ENCODE measurements at regions not wholly inside any gene's neighbourhood (a gene's known extent, or its start where the extent isn't known, plus 50 kb on each side); places are given as distances from the start of the nearest gene placed in this dataset.

GRCh38 chr5:167892352-167893115 is 398.9 kb upstream of the WWC1 start:
- 74 to 85% (median 78%) methylated on average over 3 of the region's 3 CpGs for WGBS, 4 donors
- H3K27me3 ChIP-seq = no peaks in the 10 kb centered on the region
- no peak for DNase-seq
- no peaks in the 10 kb centered on the region for H3K36me3 ChIP-seq (replicated peaks in 1 of 2)
- no peak overlapping the region for H3K4me3 ChIP-seq
- no peaks in the 10 kb centered on the region for H3K9me3 ChIP-seq (replicated peaks in 1 of 3)
- no peaks in the 10 kb centered on the region for H3K4me1 ChIP-seq (replicated peaks in 1 of 2)
- TF ChIP-seq, protein P1, sequence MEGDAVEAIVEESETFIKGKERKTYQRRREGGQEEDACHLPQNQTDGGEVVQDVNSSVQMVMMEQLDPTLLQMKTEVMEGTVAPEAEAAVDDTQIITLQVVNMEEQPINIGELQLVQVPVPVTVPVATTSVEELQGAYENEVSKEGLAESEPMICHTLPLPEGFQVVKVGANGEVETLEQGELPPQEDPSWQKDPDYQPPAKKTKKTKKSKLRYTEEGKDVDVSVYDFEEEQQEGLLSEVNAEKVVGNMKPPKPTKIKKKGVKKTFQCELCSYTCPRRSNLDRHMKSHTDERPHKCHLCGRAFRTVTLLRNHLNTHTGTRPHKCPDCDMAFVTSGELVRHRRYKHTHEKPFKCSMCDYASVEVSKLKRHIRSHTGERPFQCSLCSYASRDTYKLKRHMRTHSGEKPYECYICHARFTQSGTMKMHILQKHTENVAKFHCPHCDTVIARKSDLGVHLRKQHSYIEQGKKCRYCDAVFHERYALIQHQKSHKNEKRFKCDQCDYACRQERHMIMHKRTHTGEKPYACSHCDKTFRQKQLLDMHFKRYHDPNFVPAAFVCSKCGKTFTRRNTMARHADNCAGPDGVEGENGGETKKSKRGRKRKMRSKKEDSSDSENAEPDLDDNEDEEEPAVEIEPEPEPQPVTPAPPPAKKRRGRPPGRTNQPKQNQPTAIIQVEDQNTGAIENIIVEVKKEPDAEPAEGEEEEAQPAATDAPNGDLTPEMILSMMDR (IDR thresholded peaks at IDR 0.05) = no peak
- TF ChIP-seq POLR2A (IDR thresholded peaks at IDR 0.05) = no peak
- intact Hi-C loops (cut with DNase I) = no loop called here
- no peak overlapping the region for H3K27ac ChIP-seq

DNA sequence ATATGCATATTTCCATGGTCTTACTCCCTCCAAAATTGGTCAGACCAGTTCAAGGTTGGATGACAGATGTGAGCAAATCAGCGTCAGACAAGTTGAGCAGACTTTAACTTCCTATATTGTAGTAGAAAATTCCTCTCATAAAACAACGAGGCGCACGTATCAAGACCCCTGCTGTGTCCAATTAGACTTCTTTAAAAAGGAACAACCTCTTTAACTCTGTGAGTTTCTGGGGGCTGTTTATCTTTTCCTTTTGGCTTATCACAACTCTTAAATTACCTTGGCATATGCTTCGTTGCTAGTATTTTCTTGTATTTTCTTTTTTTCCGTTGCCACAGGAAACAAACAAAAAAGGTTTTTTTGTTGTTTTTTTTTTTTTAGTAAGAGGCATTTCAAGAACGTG is 398.2 kb upstream of the WWC1 start:
- intact Hi-C loops (cut with DNase I) = no loop called here
- TF ChIP-seq POLR2A (IDR thresholded peaks at IDR 0.05) = no peak
- TF ChIP-seq, protein P1 (IDR thresholded peaks at IDR 0.05) = no peak

GRCh38 chr5:167894631-167895472 is 396.6 kb upstream of the WWC1 start:
- TF ChIP-seq, protein P1 (IDR thresholded peaks at IDR 0.05) = no peak
- no peak for TF ChIP-seq POLR2A (IDR thresholded peaks at IDR 0.05)
- H3K36me3 ChIP-seq (replicated peaks in 1 of 2) = no peaks in the 10 kb centered on the region
- H3K4me1 ChIP-seq (replicated peaks in 1 of 2) = no peaks in the 10 kb centered on the region
- no peak for DNase-seq
- H3K27me3 ChIP-seq = no peaks in the 10 kb centered on the region
- intact Hi-C loops (cut with DNase I) = no loop called here
- H3K9me3 ChIP-seq (replicated peaks in 1 of 3) = no peaks in the 10 kb centered on the region
- no peak overlapping the region for H3K27ac ChIP-seq
- WGBS, 4 donors = 68 to 78% (median 73%) methylated on average over 4 of the region's 4 CpGs
- no peak overlapping the region for H3K4me3 ChIP-seq

More for the DNA sequence above, 398.2 kb upstream of the WWC1 start:
- Histone ChIP-seq H3K36me3 (replicated peaks in 1 of 2) (no peaks in the 10 kb centered on the region), H3K9me3 (replicated peaks in 1 of 3) (no peaks in the 10 kb centered on the region), H3K27ac (no peak overlapping the region), H3K4me1 (replicated peaks in 1 of 2) (no peaks in the 10 kb centered on the region), H3K4me3 (no peak overlapping the region), H3K27me3 (no peaks in the 10 kb centered on the region)
- WGBS, 4 donors = 41 to 54% (median 48%) methylated on average over 7 of the region's 7 CpGs
- DNase-seq = no peak

DNA sequence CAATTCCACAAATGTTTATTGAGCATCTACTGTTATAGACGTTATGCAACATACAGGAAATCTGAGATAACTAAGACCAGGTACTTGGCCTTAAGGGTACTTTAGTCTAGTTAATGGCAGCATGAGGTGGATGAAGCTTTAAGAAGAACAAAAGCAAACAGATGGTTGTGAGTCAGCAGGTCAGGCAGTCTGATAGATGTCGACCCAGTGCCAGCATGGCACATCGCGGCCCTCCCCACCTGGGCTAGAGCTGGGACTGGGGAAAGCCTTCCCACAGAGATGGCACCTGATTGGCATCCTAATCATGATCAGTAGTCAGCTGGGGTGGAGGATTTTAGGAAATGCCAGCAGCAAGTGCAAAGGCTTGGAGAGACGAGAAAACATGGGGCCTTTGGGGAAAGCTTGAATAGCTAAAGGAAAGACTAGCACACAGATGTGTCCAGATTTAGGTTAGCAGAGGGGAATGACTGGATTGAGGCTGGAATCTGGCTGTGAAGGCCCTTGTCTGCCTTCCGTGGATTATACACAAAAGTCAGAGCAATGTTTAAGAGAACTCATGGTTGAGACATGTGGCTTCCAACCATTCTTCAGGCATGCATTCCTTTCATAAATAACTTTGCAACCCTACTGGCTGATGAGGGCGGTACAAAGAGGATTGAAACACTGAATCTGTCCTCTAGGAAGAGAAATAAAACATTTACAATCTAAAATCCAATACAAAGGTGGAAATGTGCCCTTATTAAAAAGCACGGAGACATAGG is 395.4 kb upstream of the WWC1 start:
- Histone ChIP-seq H3K27me3 (no peaks in the 10 kb centered on the region), H3K9me3 (replicated peaks in 1 of 3) (no peaks in the 10 kb centered on the region), H3K4me1 (replicated peaks in 1 of 2) (no peaks in the 10 kb centered on the region), H3K4me3 (no peak overlapping the region), H3K36me3 (replicated peaks in 1 of 2) (no peaks in the 10 kb centered on the region), H3K27ac (no peak overlapping the region)
- no peak for TF ChIP-seq POLR2A (IDR thresholded peaks at IDR 0.05)
- TF ChIP-seq, protein P1 (IDR thresholded peaks at IDR 0.05) = no peak
- intact Hi-C loops (cut with DNase I) = no loop called here
- WGBS, 4 donors = 78 to 84% (median 82%) methylated on average over 8 of the region's 8 CpGs
- no peak for DNase-seq
